PC-9 (cell line): ENCODE measurements at regions not wholly inside any gene's neighbourhood (a gene's known extent, or its start where the extent isn't known, plus 50 kb on each side); places are given as distances from the start of the nearest gene placed in this dataset.

ENCODE experiments used
- BruUV-seq: library from RNA; stranded (reverse); fragments of 400-500 nt; replicated peaks from 2 replicates; lab custom pipeline; 2021; lab: Mats Ljungman, UMichigan
- CTCF ChIA-PET: fragments of 300-600 bp; sonication (Branson Sonifier 250); formaldehyde crosslinking; loops from one replicate; lab custom pipeline; 2022; ENCODE audit warnings: antibody characterized with exemption; lab: Charles Lee
- POLR2A ChIA-PET: fragments of 300-600 bp; sonication (Branson Sonifier 250); formaldehyde crosslinking; loops from one replicate; lab custom pipeline; 2022; ENCODE audit warnings: antibody characterized with exemption; ENCODE audit not compliant: unreplicated experiment; lab: Charles Lee
- DNase-seq, 2 experiments: peaks; one replicate each; pipeline versions ENCODE4 v3.0.0 to v3.0.0-alpha.2; 2015 to 2022; ENCODE audit warnings: mixed read lengths in 1 of 2
- H2AFZ ChIP-seq: fragments of 200-600 bp; sonication (generic); 2 replicates; pipeline ENCODE4 v1.8.1; 2017; ENCODE audit warnings: antibody characterized with exemption
- H3F3A ChIP-seq: fragments of 200-600 bp; sonication (generic); 2 replicates; pipeline ENCODE4 v1.8.1; 2017; ENCODE audit warnings: antibody characterized with exemption, mild to moderate bottlenecking, low read depth; ENCODE audit not compliant: insufficient read depth
- H3K27ac ChIP-seq: fragments of 200-600 bp; sonication (generic); 2 replicates; pipeline ENCODE4 v1.6.1; 2016; ENCODE audit warnings: mixed run types
- H3K27me3 ChIP-seq: fragments of 200-600 bp; sonication (generic); 2 replicates; pipeline ENCODE4 v1.6.1; 2016; ENCODE audit warnings: low read depth, mixed run types; ENCODE audit not compliant: insufficient read depth
- H3K36me3 ChIP-seq: fragments of 200-600 bp; sonication (generic); 2 replicates; pipeline ENCODE4 v1.6.1; 2016; ENCODE audit warnings: low read depth, mixed run types
- H3K4me1 ChIP-seq: fragments of 200-600 bp; sonication (generic); replicated peaks from 2 replicates; pipeline ENCODE4 v1.6.1; 2016; ENCODE audit warnings: mixed run types; ENCODE audit not compliant: insufficient read depth
- H3K4me2 ChIP-seq: fragments of 200-600 bp; sonication (generic); 2 replicates; pipeline ENCODE4 v1.6.1; 2017; ENCODE audit warnings: mixed run types
- H3K4me3 ChIP-seq: fragments of 200-600 bp; sonication (generic); 2 replicates; pipeline ENCODE4 v1.6.1; 2016; ENCODE audit warnings: mixed run types
- H3K79me2 ChIP-seq: fragments of 200-600 bp; sonication (generic); 2 replicates; pipeline ENCODE4 v1.6.1; 2017; ENCODE audit warnings: low read depth, mixed run types
- H3K9me2 ChIP-seq: fragments of 200-600 bp; sonication (generic); 2 replicates; pipeline ENCODE4 v1.8.1; 2017; ENCODE audit warnings: mild to moderate bottlenecking; ENCODE audit not compliant: insufficient read depth
- H3K9me3 ChIP-seq: fragments of 200-600 bp; sonication (generic); 2 replicates; pipeline ENCODE4 v1.8.1; 2016; ENCODE audit warnings: low read depth; ENCODE audit not compliant: insufficient read depth
- H4K20me1 ChIP-seq: fragments of 200-600 bp; sonication (generic); 2 replicates; pipeline ENCODE4 v1.8.1; 2017; ENCODE audit not compliant: insufficient read depth
- EZH2 ChIP-seq: fragments of 200-600 bp; sonication (generic); IDR thresholded peaks from 2 replicates; pipeline ENCODE4 v1.8.0; 2017; ENCODE audit warnings: antibody characterized with exemption, low read depth
- intact Hi-C: fragments of 100-400 bp; cut with micrococcal nuclease; formaldehyde crosslinking; loops from one replicate; pipeline ENCODE4 v1.10.0; 2022; ENCODE audit not compliant: unreplicated experiment
- TF ChIP-seq, protein P1 (sequence below): fragments of 200-600 bp; sonication (generic); conservative IDR thresholded peaks from 2 replicates; pipeline ENCODE4 v1.6.1; 2017; ENCODE audit warnings: mixed run types, antibody characterized with exemption, mild to moderate bottlenecking, moderate library complexity

DNA sequence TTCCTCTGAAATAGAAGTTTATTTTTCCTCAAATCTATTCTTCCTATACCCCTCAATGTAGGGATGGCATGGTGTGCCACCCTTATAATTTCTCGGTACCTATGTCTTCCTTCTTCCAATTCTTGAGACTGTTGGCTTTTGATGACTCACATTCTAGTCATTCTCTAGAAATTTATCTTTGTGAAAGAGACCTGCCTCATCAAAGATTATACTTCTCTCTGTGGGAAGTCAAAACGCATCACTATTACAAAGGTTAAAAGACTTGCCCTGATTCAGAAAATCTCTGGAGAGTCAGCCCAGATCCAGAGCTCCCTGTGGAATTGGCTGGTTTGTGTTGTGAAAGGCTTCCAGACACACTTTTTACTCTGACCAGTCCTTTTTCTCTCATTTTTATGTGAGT lies 65.9 kb upstream of the FSTL5 start:
- H2AFZ ChIP-seq, result no peak overlapping the region
- CTCF ChIA-PET, result no interaction called here
- H3K9me3 ChIP-seq, result no peaks in the 10 kb centered on the region
- POLR2A ChIA-PET, result no interaction called here
- H3K4me2 ChIP-seq, result no peak overlapping the region
- no peaks in the 10 kb centered on the region for H3F3A ChIP-seq
- H3K27ac ChIP-seq, result no peak overlapping the region
- H3K9me2 ChIP-seq, result no peaks in the 10 kb centered on the region
- no peak for DNase-seq
- H4K20me1 ChIP-seq, result no peaks in the 10 kb centered on the region
- H3K79me2 ChIP-seq, result no peaks in the 10 kb centered on the region
- TF ChIP-seq EZH2, result no peak
- TF ChIP-seq, protein P1, sequence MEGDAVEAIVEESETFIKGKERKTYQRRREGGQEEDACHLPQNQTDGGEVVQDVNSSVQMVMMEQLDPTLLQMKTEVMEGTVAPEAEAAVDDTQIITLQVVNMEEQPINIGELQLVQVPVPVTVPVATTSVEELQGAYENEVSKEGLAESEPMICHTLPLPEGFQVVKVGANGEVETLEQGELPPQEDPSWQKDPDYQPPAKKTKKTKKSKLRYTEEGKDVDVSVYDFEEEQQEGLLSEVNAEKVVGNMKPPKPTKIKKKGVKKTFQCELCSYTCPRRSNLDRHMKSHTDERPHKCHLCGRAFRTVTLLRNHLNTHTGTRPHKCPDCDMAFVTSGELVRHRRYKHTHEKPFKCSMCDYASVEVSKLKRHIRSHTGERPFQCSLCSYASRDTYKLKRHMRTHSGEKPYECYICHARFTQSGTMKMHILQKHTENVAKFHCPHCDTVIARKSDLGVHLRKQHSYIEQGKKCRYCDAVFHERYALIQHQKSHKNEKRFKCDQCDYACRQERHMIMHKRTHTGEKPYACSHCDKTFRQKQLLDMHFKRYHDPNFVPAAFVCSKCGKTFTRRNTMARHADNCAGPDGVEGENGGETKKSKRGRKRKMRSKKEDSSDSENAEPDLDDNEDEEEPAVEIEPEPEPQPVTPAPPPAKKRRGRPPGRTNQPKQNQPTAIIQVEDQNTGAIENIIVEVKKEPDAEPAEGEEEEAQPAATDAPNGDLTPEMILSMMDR, result no peak
- H3K4me1 ChIP-seq, result no peaks in the 10 kb centered on the region
- intact Hi-C loops, result no loop called here
- no TSS peak for BruUV-seq
- no peaks in the 10 kb centered on the region for H3K36me3 ChIP-seq
- H3K27me3 ChIP-seq, result no peaks in the 10 kb centered on the region
- H3K4me3 ChIP-seq, result no peak overlapping the region

DNA sequence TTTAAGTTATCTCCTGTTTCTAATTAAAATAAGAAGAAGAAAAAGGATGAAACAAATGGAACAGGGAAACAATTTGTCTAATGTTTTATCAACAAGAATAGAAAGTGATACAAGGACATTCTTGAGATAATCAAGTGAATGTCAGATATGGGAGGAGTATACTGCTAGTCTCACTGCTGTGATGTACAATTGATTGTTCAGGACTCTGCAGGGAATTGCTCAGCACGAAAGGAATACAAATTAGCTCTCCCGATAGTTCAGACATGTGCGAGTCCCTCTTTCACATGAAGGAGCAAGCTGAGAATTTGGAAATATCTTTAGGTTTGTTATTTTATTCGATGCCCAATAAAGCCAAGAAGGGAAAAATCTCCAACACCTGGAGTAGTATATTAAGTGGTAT lies 57.3 kb upstream of the FSTL5 start:
- TF ChIP-seq, protein P1, result no peak
- no peak for TF ChIP-seq EZH2
- intact Hi-C loops, result no loop called here
- Histone ChIP-seq H3K4me3 (no peak overlapping the region), H2AFZ (no peak overlapping the region), H3K4me2 (no peak overlapping the region), H3K9me3 (no peaks in the 10 kb centered on the region), H3K9me2 (no peaks in the 10 kb centered on the region), H3K4me1 (no peaks in the 10 kb centered on the region), H3K27me3 (no peaks in the 10 kb centered on the region), H3K36me3 (no peaks in the 10 kb centered on the region), H3K79me2 (no peaks in the 10 kb centered on the region), H4K20me1 (no peaks in the 10 kb centered on the region), H3K27ac (no peak overlapping the region), H3F3A (no peaks in the 10 kb centered on the region)
- ChIA-PET POLR2A (no interaction called here), CTCF (no interaction called here)
- no TSS peak for BruUV-seq
- no peak for DNase-seq
